ENCODE measurements at regions not wholly inside any gene's neighbourhood (a gene's known extent, or its start where the extent isn't known, plus 50 kb on each side); places are given as distances from the start of the nearest gene placed in this dataset.

DNA sequence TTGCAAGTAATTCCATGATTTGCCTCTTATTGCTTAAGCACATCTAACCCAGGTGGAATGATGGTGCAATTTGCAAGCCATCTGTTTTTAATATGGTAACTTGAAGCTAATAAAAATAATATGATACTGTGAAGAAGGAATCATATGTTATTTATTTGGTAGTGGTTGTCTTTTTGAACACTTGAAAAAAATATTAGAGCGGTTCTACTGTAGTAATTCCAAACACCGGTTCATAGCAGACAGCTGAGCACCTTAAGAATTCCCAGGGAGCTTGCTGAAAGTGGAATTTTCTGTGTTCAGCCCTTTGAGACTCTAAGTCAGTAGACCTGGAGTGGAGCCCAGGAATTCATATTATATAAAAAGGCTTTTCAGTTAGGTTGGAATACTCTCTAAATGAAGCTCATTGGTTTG, 687.4 kb downstream of the EDEM1 start:
- no peaks in the 10 kb centered on the region for H3K9me3 ChIP-seq (ENCODE audit: control insufficient read depth in 2 of 3, low read length in 3 of 3)
- ATAC-seq (no peak), DNase-seq (no peak)
- H3K27ac Mint-ChIP-seq: no peak overlapping the region
- H3K27me3 ChIP-seq (ENCODE audit: control insufficient read depth in 2 of 2, insufficient read depth in 2 of 2, low read length in 2 of 2): no peaks in the 10 kb centered on the region
- no peaks in the 10 kb centered on the region for H3K36me3 Mint-ChIP-seq
- H3K36me3 ChIP-seq (ENCODE audit: control insufficient read depth in 2 of 3, insufficient read depth in 3 of 3, low read length in 3 of 3): no peaks in the 10 kb centered on the region
- no peak overlapping the region for H3K4me3 ChIP-seq (ENCODE audit: low read length)
- peaks cover 0 to 9% (median 2%) of the 10 kb centered on the region in 11 donors for H3K9me3 Mint-ChIP-seq
- no peak overlapping the region for H3K4me3 Mint-ChIP-seq
- ChIA-PET CTCF (no interaction called here), POLR2A (no interaction called here)
- intact Hi-C loops (cut with micrococcal nuclease): no loop called here
- no peak overlapping the region for H3K27ac ChIP-seq (ENCODE audit: low read depth, low read length)
- no peaks in the 10 kb centered on the region for H3K4me1 Mint-ChIP-seq
- H3K4me1 ChIP-seq (ENCODE audit: control insufficient read depth in 2 of 2, insufficient read depth in 2 of 2, low read length in 2 of 2): no peaks in the 10 kb centered on the region
- H3K27me3 Mint-ChIP-seq: peaks cover 0 to 4% (median 0%) of the 10 kb centered on the region in 5 donors

DNA sequence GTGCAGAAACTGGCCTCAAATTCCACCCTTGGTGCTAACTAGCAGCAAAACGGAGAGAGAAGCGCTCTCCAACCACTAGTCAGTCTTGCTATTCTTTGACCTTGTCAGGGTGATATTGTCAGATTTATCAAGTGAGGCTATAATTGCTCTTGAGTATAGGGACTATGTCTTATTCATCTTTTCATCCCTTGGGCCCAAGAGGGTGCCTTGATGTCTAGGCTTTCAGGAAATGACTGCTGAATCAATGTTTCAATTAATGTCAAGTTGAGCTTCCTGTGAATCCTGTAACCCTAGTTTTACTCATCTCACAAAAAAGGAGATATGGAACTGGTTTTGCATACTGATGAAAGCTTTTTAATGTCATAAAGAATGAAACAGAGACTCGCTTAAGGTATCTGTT, 701.3 kb downstream of the EDEM1 start:
- no peaks in the 10 kb centered on the region for H3K36me3 ChIP-seq (ENCODE audit: control insufficient read depth in 2 of 3, insufficient read depth in 3 of 3, low read length in 3 of 3)
- no peaks in the 10 kb centered on the region for H3K27me3 Mint-ChIP-seq
- POLR2A ChIA-PET: no interaction called here
- CTCF ChIA-PET: no interaction called here
- H3K4me3 Mint-ChIP-seq: no peak overlapping the region
- no peak for DNase-seq
- H3K9me3 Mint-ChIP-seq: peaks cover 0 to 11% (median 2%) of the 10 kb centered on the region in 11 donors
- H3K36me3 Mint-ChIP-seq: no peaks in the 10 kb centered on the region
- H3K4me1 ChIP-seq (ENCODE audit: control insufficient read depth in 2 of 2, insufficient read depth in 2 of 2, low read length in 2 of 2): no peaks in the 10 kb centered on the region
- ATAC-seq: no peak
- H3K27ac Mint-ChIP-seq: no peak overlapping the region
- H3K4me3 ChIP-seq (ENCODE audit: low read length): no peak overlapping the region
- no peaks in the 10 kb centered on the region for H3K27me3 ChIP-seq (ENCODE audit: control insufficient read depth in 2 of 2, insufficient read depth in 2 of 2, low read length in 2 of 2)
- no peaks in the 10 kb centered on the region for H3K4me1 Mint-ChIP-seq
- intact Hi-C loops (cut with micrococcal nuclease): no loop called here
- no peaks in the 10 kb centered on the region for H3K9me3 ChIP-seq (ENCODE audit: control insufficient read depth in 2 of 3, low read length in 3 of 3)
- H3K27ac ChIP-seq (ENCODE audit: low read depth, low read length): no peak overlapping the region

DNA sequence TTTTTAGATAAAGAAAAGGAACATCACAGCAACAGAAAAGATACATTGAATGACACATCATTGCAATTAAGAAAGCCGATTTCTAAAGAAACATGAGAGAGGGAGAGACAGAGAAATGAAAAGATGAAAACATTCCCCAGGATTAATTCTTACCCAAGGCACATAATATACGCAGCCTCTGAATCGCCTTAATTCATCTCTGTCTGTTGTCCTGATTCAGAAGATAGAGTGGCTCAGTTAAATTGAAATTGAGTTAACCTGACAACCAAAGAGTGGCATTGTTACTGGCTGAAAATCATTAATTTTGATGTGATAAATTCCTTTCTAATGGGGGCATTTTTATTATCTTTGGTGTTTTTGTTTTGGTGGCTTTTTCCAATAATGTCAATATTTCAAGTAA, 701.9 kb downstream of the EDEM1 start:
- CTCF ChIA-PET: no interaction called here
- Mint-ChIP-seq H3K36me3 (no peaks in the 10 kb centered on the region), H3K4me1 (no peaks in the 10 kb centered on the region), H3K27me3 (no peaks in the 10 kb centered on the region), H3K27ac (no peak overlapping the region), H3K9me3 (peaks cover 0 to 11% (median 2%) of the 10 kb centered on the region in 11 donors), H3K4me3 (no peak overlapping the region)
- no peak overlapping the region for H3K27ac ChIP-seq (ENCODE audit: low read depth, low read length)
- H3K9me3 ChIP-seq (ENCODE audit: control insufficient read depth in 2 of 3, low read length in 3 of 3): no peaks in the 10 kb centered on the region
- no peak overlapping the region for H3K4me3 ChIP-seq (ENCODE audit: low read length)
- POLR2A ChIA-PET: no interaction called here
- no peaks in the 10 kb centered on the region for H3K27me3 ChIP-seq (ENCODE audit: control insufficient read depth in 2 of 2, insufficient read depth in 2 of 2, low read length in 2 of 2)
- ATAC-seq: no peak
- no peak for DNase-seq
- intact Hi-C loops (cut with micrococcal nuclease): no loop called here
- H3K36me3 ChIP-seq (ENCODE audit: control insufficient read depth in 2 of 3, insufficient read depth in 3 of 3, low read length in 3 of 3): no peaks in the 10 kb centered on the region
- H3K4me1 ChIP-seq (ENCODE audit: control insufficient read depth in 2 of 2, insufficient read depth in 2 of 2, low read length in 2 of 2): no peaks in the 10 kb centered on the region

DNA sequence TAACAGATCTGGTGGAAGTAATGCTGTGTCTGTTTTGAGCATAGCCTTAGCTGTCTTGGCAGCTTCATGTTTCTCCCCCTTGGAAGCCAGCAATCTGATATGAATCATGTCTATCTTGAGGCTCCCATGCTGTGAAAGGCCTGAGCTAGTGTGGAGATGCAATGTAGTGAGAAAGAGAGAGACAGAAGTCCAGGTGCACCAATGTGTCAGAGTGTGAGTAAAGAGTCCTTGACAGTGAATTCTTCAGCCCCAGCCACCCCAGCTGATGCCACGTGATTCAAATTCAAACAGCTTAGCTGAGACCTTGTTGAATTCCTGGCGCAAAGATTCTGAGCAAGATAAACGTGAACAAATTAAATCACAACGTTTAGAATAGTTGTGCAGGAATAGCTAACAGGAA, 704.2 kb downstream of the EDEM1 start:
- ATAC-seq (no peak), DNase-seq (no peak)
- Histone ChIP-seq H3K4me3 (ENCODE audit: low read length) (no peak overlapping the region), H3K27me3 (ENCODE audit: control insufficient read depth in 2 of 2, insufficient read depth in 2 of 2, low read length in 2 of 2) (no peaks in the 10 kb centered on the region), H3K4me1 (ENCODE audit: control insufficient read depth in 2 of 2, insufficient read depth in 2 of 2, low read length in 2 of 2) (no peaks in the 10 kb centered on the region), H3K36me3 (ENCODE audit: control insufficient read depth in 2 of 3, insufficient read depth in 3 of 3, low read length in 3 of 3) (no peaks in the 10 kb centered on the region), H3K27ac (ENCODE audit: low read depth, low read length) (no peak overlapping the region), H3K9me3 (ENCODE audit: control insufficient read depth in 2 of 3, low read length in 3 of 3) (no peaks in the 10 kb centered on the region)
- peaks cover 0 to 11% (median 3%) of the 10 kb centered on the region in 11 donors for H3K9me3 Mint-ChIP-seq
- H3K4me1 Mint-ChIP-seq: no peaks in the 10 kb centered on the region
- POLR2A ChIA-PET: no interaction called here
- no peaks in the 10 kb centered on the region for H3K27me3 Mint-ChIP-seq
- CTCF ChIA-PET: no interaction called here
- H3K4me3 Mint-ChIP-seq: no peak overlapping the region
- intact Hi-C loops (cut with micrococcal nuclease): no loop called here
- H3K36me3 Mint-ChIP-seq: no peaks in the 10 kb centered on the region
- H3K27ac Mint-ChIP-seq: no peak overlapping the region

DNA sequence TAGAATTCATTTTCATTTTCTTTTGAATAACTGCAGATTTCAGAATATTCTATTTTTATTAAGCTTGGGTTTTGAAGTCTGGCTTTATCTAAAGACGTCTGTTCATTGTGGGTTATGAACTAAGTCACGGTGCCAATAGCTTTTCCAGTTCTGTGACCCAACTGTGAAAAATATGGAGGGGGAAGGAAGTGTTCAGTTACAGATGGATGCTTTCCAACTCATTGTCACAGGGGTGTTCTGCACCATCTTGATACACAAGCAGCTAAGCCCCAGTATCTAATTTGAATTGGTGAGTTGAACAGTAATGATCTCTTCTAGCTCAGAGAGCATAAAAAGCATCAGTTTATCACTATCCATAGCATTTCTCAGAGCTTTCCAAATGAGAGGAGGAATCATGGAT, 710.6 kb downstream of the EDEM1 start:
- ATAC-seq: no peak
- intact Hi-C loops (cut with micrococcal nuclease): no loop called here
- Histone ChIP-seq H3K27me3 (ENCODE audit: control insufficient read depth in 2 of 2, insufficient read depth in 2 of 2, low read length in 2 of 2) (no peaks in the 10 kb centered on the region), H3K9me3 (ENCODE audit: control insufficient read depth in 2 of 3, low read length in 3 of 3) (no peaks in the 10 kb centered on the region), H3K4me3 (ENCODE audit: low read length) (no peak overlapping the region), H3K27ac (ENCODE audit: low read depth, low read length) (no peak overlapping the region), H3K4me1 (ENCODE audit: control insufficient read depth in 2 of 2, insufficient read depth in 2 of 2, low read length in 2 of 2) (no peaks in the 10 kb centered on the region), H3K36me3 (ENCODE audit: control insufficient read depth in 2 of 3, insufficient read depth in 3 of 3, low read length in 3 of 3) (no peaks in the 10 kb centered on the region)
- DNase-seq: no peak
- Mint-ChIP-seq H3K4me1 (no peaks in the 10 kb centered on the region), H3K27ac (no peak overlapping the region), H3K36me3 (no peaks in the 10 kb centered on the region), H3K4me3 (no peak overlapping the region), H3K9me3 (peaks cover 0 to 11% (median 5%) of the 10 kb centered on the region in 11 donors), H3K27me3 (peaks cover 0 to 5% (median 0%) of the 10 kb centered on the region in 5 donors)
- CTCF ChIA-PET: no interaction called here
- POLR2A ChIA-PET: no interaction called here

DNA sequence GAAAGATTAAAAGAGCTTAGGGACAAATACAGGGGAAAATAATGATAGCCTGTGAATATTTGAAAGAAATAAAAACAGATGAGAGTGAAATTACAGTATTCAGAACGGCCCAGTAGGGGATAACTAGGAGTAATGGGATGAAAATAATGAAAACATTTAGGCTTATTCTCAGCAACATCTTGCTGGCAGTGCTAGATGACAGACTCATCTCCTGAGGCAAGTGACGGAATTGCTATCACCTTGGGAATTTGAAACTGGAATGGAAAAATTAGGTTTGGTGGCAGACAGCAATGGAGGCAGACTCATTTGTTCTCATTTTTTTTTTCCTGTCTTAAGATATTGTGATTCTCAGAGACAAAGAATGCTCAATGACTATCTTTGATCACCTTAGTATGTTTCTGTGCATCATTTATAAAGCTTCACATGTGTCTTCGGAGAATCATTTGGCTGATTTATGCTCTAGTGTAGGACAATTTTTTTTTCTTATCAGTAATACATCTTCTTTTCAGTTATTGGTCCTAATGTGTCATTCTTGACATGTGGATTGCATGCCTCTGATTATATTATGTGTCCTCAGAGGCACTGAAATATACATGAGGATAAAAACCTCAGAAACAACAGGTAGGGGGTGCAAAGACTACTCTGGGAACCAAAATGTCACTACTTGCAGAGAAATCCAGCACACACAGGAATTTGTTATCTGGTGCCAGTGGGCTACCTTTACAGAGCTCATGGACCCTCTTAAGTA, 711.7 kb downstream of the EDEM1 start:
- no peaks in the 10 kb centered on the region for H3K9me3 ChIP-seq (ENCODE audit: control insufficient read depth in 2 of 3, low read length in 3 of 3)
- no peaks in the 10 kb centered on the region for H3K36me3 Mint-ChIP-seq
- no peak overlapping the region for H3K4me3 Mint-ChIP-seq
- ChIA-PET POLR2A (no interaction called here), CTCF (no interaction called here)
- H3K27me3 Mint-ChIP-seq: peaks cover 0 to 5% (median 0%) of the 10 kb centered on the region in 5 donors
- peaks cover 0 to 14% (median 7%) of the 10 kb centered on the region in 11 donors for H3K9me3 Mint-ChIP-seq
- DNase-seq: no peak
- H3K27ac Mint-ChIP-seq: no peak overlapping the region
- no peaks in the 10 kb centered on the region for H3K27me3 ChIP-seq (ENCODE audit: control insufficient read depth in 2 of 2, insufficient read depth in 2 of 2, low read length in 2 of 2)
- no peaks in the 10 kb centered on the region for H3K4me1 Mint-ChIP-seq
- no peaks in the 10 kb centered on the region for H3K36me3 ChIP-seq (ENCODE audit: control insufficient read depth in 2 of 3, insufficient read depth in 3 of 3, low read length in 3 of 3)
- no peaks in the 10 kb centered on the region for H3K4me1 ChIP-seq (ENCODE audit: control insufficient read depth in 2 of 2, insufficient read depth in 2 of 2, low read length in 2 of 2)
- H3K4me3 ChIP-seq (ENCODE audit: low read length): no peak overlapping the region
- H3K27ac ChIP-seq (ENCODE audit: low read depth, low read length): no peak overlapping the region
- intact Hi-C loops (cut with micrococcal nuclease): no loop called here
- no peak for ATAC-seq

DNA sequence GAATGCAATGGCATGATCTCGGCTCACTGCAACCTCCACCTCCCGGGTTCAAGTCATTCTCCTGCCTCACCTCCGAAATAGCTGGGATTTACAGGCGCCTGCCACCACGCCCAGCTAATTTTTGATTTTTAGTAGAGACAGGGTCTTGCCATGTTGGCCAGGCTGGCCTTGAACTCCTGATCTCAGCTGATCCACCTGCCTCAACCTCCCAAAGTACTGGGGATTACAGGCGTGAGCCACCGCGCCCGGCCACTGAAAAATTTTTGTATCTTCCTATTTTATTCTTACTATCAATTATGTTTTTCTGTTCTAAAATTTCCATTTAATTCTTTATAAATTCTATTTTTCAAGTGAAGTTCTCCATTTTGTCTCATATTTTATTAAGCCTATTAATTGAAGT, 730.4 kb downstream of the EDEM1 start:
- Mint-ChIP-seq H3K27me3 (no peaks in the 10 kb centered on the region), H3K4me3 (no peak overlapping the region), H3K36me3 (peaks cover 0 to 5% (median 0%) of the 10 kb centered on the region in 5 donors), H3K9me3 (peaks cover 3 to 16% (median 8%) of the 10 kb centered on the region in 11 donors), H3K27ac (no peak overlapping the region), H3K4me1 (no peaks in the 10 kb centered on the region)
- H3K27ac ChIP-seq (ENCODE audit: low read depth, low read length): no peak overlapping the region
- no peaks in the 10 kb centered on the region for H3K27me3 ChIP-seq (ENCODE audit: control insufficient read depth in 2 of 2, insufficient read depth in 2 of 2, low read length in 2 of 2)
- no peaks in the 10 kb centered on the region for H3K4me1 ChIP-seq (ENCODE audit: control insufficient read depth in 2 of 2, insufficient read depth in 2 of 2, low read length in 2 of 2)
- no peak for DNase-seq
- intact Hi-C loops (cut with micrococcal nuclease): no loop called here
- ChIA-PET POLR2A (no interaction called here), CTCF (no interaction called here)
- H3K4me3 ChIP-seq (ENCODE audit: low read length): no peak overlapping the region
- ATAC-seq: no peak
- H3K9me3 ChIP-seq (ENCODE audit: control insufficient read depth in 2 of 3, low read length in 3 of 3): no peaks in the 10 kb centered on the region
- H3K36me3 ChIP-seq (ENCODE audit: control insufficient read depth in 2 of 3, insufficient read depth in 3 of 3, low read length in 3 of 3): no peaks in the 10 kb centered on the region

Data from naive thymus-derived CD4-positive, alpha-beta T cell (primary cell).